Fibroblast of the aortic adventitia (primary cell): ENCODE measurements at regions not wholly inside any gene's neighbourhood (a gene's known extent, or its start where the extent isn't known, plus 50 kb on each side); places are given as distances from the start of the nearest gene placed in this dataset.

ENCODE experiments used
- DNase-seq: peaks from one replicate; pipeline ENCODE4 v3.0.0-alpha.2; 2010; ENCODE audit warnings: low read depth
- H3K4me3 ChIP-seq: 2 replicates; pipeline ENCODE4 v1.5.1; 2011; ENCODE audit warnings: low read depth, mild to moderate bottlenecking, control low read depth, low read length, moderate library complexity
- TF ChIP-seq, protein P1 (sequence below): IDR thresholded peaks from 2 replicates; pipeline ENCODE4 v1.5.1; 2011; ENCODE audit warnings: mild to moderate bottlenecking, low read length, control low read depth, inconsistent platforms; ENCODE audit not compliant: insufficient read depth

DNA sequence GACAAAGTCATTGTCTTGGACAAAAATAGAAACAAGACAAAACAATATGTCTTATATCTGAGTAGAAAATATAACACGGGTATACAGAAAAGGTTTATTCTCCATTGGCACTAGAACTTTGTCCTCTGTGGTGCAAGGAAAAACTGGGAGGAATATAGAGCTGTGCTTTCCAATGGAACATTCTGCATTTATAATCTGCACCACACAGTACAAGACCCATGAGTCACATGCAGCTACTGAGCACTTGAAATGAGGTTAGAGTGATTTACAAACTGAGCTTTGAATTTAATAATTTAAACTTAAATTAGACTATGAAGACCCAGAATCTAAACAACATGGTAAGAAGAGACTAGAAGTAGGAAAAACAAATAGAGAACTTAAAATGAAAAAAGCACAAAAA is 86.1 kb downstream of the RAP2A start:
- DNase-seq = no peak
- H3K4me3 ChIP-seq = no peak overlapping the region
- TF ChIP-seq, protein P1, sequence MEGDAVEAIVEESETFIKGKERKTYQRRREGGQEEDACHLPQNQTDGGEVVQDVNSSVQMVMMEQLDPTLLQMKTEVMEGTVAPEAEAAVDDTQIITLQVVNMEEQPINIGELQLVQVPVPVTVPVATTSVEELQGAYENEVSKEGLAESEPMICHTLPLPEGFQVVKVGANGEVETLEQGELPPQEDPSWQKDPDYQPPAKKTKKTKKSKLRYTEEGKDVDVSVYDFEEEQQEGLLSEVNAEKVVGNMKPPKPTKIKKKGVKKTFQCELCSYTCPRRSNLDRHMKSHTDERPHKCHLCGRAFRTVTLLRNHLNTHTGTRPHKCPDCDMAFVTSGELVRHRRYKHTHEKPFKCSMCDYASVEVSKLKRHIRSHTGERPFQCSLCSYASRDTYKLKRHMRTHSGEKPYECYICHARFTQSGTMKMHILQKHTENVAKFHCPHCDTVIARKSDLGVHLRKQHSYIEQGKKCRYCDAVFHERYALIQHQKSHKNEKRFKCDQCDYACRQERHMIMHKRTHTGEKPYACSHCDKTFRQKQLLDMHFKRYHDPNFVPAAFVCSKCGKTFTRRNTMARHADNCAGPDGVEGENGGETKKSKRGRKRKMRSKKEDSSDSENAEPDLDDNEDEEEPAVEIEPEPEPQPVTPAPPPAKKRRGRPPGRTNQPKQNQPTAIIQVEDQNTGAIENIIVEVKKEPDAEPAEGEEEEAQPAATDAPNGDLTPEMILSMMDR = no peak

DNA sequence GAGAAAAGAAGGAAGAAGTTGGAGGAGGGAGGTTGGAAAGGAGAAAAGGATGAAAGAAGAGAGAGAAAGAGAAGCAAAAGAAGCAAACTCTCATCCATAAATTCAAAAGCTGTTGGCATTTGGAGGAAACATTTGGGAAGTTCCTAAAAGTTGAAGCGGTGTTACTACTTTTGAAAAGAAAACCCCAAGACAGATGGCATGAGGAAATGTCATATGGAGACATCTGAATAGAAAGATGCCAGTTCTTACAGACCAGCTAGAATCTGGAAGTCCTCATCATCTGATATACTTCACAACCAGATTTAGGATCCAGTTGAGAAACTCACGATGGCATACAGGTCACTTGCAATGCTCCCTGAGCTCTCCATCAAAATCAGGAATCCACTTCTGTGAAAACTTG is 86.9 kb downstream of the RAP2A start:
- H3K4me3 ChIP-seq = no peak overlapping the region
- TF ChIP-seq, protein P1 = no peak
- DNase-seq = no peak

DNA sequence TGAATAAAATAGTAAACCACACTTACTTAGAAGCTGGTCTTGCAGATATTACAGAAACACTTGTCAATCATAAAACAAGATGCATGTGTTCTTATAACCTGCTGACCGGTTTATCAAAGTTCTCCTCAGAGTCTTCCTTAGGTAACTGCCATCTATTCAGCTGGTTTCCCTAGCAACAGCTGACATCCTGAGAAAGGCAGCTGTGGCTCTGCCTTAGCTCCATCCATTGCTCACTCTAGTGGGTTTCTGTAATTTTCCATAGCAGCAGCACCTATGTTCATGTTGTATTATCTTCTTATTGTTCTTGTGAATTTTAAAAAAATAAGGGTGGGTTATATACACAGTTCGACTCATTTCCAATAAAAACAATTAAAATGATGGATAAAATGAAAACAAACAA is 87.8 kb downstream of the RAP2A start:
- no peak overlapping the region for H3K4me3 ChIP-seq
- no peak for DNase-seq
- TF ChIP-seq, protein P1 = no peak

DNA sequence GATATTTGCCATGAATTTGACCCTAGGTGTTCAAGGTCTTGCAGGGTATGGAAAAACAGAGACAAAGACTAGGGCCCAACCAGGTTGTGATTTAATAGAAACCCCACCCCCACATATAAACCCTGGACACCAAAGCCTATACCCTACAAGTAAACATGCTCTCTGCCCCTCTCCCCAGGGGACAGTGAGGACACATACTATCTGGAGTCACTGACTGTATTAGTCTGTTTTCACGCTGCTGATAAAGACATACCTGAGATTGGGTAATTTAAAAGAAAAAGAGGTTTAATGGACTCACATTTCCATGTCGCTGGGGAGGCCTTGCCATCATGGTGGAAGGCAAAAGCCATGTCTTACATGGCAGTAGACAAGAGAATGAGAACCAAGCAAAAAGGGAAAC is 88.3 kb downstream of the RAP2A start:
- TF ChIP-seq, protein P1 = no peak
- no peak for DNase-seq
- no peak overlapping the region for H3K4me3 ChIP-seq

DNA sequence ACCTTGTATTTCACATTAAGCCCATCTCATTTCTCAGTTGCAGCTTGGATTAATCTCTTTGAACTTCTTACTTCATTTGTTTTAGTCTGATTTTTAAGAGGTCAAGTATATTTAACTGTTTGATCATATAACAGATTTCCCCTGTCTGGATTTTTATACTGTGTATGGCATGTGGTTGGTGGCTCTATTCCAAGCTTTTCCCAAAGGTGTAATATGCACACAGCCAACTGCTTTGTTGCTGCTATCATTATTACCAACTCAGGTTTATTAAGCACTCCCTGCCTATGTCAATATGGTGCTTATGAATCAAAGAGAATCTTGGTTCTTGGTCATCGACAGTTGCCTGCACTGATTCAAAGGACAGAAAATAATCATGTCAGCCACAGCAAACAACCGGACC is 92.6 kb downstream of the RAP2A start:
- H3K4me3 ChIP-seq = no peak overlapping the region
- TF ChIP-seq, protein P1 = no peak

DNA sequence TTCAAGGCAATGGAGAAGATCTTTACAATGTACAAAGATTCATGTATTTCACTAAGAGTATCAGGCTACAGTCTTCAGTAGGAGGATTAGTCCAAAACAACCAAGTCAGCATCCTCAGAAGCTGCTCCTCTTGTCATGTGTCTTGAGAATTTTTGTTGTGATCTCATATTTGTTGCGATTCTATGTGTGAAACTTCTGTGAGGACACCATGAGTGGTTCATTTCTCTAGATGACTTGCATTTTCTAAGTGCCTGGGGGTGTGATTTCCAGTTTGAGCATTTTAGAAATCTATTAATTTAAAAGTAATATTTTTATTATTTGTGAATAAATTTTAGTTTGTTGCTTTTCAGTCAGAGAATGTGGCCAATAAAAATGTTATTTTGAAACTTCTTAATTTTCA is 94.5 kb downstream of the RAP2A start:
- no peak overlapping the region for H3K4me3 ChIP-seq
- TF ChIP-seq, protein P1 = no peak
- no peak for DNase-seq

More for the DNA sequence above, 92.6 kb downstream of the RAP2A start:
- DNase-seq = no peak

DNA sequence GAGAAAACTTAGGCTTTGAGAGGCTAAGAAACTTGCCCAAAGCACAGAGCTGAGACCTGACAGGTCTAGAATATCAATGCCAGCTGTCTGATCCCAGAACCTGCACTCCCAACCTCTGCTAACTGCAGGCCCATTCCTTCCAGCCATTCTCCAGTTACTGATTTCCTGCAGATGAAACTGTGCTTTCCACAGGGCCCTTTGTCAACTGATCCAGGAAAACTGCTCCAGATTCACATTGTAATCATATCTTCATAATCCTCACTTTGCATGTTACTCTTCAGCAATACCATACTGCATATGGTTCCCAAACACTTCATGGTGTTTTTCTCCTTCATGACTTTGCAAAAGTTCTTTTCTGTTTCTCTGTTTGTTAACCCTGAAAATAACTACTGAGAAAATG is 100.6 kb downstream of the RAP2A start:
- TF ChIP-seq, protein P1 = no peak
- no peak overlapping the region for H3K4me3 ChIP-seq
- no peak for DNase-seq
